HG03354 (cell line): ENCODE measurements at regions not wholly inside any gene's neighbourhood (a gene's known extent, or its start where the extent isn't known, plus 50 kb on each side); places are given as distances from the start of the nearest gene placed in this dataset.
"Not testable (repeated sequence)": the region's sequence is repeated elsewhere in the genome, so short reads cannot be mapped to it uniquely, and the experiment has no call there.

ENCODE experiments used
- ATAC-seq: cut with Tn5 transposase; IDR thresholded peaks from one replicate; pipeline ENCODE4 v1.9.1; 2021; ENCODE audit warnings: mild to moderate bottlenecking; ENCODE audit not compliant: unreplicated experiment, poor library complexity, severe bottlenecking

GRCh38 chr5:27875148-27875547, 836.8 kb upstream of the CDH9 start:
- ATAC-seq: no peak

- no peak for ATAC-seq
These were observed 829.9 kb upstream of the CDH9 start for GRCh38 chr5:27868292-27868691.

DNA sequence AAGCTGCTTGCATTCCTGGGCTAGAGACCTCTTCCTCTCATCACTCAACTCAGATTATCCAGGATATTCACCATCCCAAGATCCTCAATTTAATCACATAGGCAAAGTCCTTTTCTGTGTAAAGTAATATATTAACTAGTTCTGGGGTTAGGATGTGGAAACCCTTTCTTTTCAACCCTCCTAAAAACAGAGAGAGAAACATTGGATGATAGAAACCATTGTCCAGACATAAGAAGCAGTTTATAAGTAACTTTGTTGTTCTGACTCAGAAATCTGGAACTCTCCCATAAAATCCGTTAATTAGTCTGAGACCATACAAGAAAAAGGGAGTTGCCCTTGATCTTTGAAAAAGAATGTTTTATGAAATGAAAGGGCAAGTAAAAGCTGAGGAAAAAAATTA, 817.1 kb upstream of the CDH9 start:
- ATAC-seq: no peak

DNA sequence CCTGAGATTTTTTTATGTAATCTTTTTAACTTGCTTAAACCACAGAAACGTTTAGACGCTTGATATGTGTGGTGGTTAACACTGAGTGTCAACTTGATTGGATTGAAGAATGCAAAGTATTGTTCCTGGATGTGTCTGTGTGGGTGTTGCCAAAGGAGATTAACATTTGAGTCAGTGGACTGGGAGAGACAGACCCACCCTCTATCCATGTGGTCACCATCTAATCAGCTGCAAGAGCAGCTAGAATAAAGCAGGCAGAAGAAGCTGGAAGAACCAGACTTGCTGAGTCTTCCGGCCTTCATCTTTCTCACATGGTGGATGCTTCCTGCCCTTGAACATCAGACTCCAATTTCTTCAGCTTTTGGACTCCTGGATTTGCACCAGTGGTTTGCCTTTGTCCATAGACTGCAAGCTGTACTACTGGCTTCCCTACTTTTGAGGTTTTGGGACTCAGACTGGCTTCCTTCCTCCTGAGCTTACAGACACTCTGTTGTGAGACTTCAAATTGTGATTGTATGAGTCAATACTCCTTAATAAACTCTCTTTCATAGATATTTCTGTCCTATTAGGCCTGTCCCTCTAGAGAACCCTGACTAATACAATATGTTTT, 816.0 kb upstream of the CDH9 start:
- no peak for ATAC-seq

- no peak for ATAC-seq
These were observed 806.9 kb upstream of the CDH9 start for GRCh38 chr5:27845248-27845647.

DNA sequence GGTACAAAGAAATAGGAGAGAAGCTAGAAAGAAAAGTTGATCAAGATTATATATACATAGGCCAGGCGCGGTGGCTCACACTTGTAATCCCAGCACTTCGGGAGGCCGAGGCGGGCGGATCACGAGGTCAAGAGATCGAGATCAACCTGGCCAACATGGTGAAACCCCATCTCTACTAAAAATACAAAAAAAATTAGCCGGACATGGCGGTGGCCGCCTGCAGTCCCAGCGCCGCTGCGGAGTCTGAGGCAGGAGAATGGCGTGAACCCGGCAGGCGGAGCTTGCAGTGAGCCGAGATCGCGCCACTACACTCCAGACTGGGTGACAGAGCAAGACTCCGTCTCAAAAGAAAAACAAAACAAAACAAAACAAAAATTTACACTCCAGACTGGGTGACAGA, 798.3 kb upstream of the CDH9 start:
- ATAC-seq: not testable (repeated sequence)

DNA sequence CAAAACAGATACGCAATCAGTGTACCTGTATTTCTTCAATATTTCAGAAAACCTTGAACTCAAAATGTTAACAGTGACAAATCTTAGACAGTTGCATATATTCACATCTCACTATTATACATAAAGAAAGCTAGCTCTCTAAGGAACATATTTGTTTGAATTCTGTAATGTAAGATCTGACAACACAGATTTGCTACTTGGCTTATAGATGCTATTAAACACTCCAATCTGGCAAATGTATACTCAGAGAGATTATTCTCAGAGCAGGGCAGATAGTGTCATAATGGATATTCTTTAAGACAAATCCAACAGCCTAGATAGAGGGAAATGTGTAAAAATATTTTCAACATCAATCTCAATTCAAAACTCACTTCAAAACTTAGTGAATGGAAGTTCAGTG, 794.5 kb upstream of the CDH9 start:
- ATAC-seq: no peak

GRCh38 chr5:27830546-27830945, 792.2 kb upstream of the CDH9 start:
- ATAC-seq: no peak

DNA sequence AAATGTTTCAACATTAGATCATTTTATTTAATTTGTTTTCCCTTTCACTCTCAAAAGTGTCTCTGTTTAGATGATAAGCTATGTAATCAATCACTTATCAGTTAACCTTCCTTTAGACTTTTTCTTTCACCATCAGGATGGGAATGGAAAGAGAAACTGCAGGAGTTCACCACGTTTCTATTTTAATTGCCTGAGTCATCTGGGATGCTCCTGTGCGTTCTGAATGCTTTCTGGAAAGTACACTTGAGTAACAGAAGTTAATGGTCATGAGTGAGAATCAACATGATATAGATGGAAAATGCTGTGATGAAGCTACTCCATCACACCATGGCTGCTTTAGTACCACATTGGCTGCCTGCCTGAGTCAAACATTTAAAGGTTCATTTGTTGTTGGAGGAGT, 783.3 kb upstream of the CDH9 start:
- no peak for ATAC-seq

DNA sequence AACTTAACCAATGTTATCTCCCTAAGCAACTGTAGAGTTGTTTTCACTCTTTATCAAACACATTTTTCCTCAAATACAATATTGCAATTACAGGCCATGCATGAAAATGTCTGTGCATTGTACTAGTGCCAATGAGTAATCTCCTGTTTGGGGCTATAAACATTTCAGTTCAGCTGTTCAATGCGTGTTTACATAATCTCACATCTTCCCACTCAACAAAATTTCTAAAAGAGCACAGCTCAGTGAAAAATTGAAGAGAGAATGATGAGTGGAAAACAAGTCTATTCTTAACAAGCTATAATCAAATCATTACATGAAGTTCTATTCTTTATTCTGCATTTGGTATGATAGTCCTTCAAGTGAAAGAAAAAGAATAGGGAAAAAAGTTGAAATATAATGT, 780.5 kb upstream of the CDH9 start:
- ATAC-seq: no peak

DNA sequence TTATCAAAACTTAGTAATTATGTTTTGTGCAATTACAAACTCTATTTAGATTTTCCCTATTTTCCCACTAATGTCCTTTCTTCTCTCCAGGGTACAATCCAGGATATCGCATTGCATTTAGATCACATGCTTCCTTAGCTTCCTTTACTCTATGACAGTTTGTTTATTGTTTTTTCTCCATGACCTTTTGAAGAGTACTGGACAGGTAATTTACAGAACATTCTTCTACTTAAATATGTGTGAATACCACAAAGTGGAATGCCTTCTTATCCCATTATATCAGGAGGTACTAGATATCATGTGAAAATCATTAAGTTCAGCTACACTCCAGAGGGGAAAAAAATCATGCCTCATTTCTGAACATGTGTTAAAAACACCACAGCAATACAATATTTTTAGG, 776.6 kb upstream of the CDH9 start:
- no peak for ATAC-seq

GRCh38 chr5:27814286-27814685, 775.9 kb upstream of the CDH9 start:
- no peak for ATAC-seq

- no peak for ATAC-seq
These were observed 772.1 kb upstream of the CDH9 start for GRCh38 chr5:27810458-27810857.

- no peak for ATAC-seq
These were observed 758.8 kb upstream of the CDH9 start for GRCh38 chr5:27797220-27797619.

DNA sequence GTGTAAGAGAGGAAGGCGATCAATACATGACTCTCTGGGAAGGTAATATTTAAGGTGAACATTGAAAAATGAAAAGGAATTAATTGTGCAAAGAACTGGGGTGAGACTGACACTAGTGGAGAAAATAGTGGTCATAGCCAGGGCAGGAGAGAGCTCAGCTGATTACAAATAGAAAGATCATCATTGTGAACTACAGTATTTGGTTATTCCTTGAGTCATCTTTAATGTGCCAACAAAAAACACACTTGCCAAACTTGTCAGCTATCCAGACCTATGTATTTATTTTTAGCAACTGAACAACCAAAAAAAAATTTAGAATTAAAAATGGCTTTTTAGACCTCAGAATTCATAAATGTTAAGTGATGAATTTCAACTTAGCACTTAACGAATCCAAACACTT, 749.8 kb upstream of the CDH9 start:
- ATAC-seq: no peak

DNA sequence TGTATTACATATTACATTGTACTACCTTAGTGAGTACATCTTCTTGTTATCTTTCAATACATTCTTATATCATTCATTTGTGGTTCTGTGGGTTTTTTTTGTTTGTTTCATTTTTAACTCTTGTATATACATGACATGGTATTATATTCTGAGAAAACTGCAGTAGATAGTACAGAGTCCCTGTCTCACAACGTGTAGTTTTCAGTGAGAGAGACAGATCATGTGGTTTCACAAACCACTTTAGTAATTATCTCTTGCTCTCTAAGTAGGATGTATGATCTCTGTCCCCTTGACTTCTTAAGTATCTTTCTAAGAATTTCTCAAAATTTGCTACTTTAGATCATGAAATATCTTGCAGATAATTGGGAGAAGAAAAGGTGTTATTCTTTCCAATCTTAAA, 745.9 kb upstream of the CDH9 start:
- ATAC-seq: no peak

GRCh38 chr5:27778121-27778520, 739.7 kb upstream of the CDH9 start:
- no peak for ATAC-seq

GRCh38 chr5:27773636-27774035, 735.2 kb upstream of the CDH9 start:
- no peak for ATAC-seq

DNA sequence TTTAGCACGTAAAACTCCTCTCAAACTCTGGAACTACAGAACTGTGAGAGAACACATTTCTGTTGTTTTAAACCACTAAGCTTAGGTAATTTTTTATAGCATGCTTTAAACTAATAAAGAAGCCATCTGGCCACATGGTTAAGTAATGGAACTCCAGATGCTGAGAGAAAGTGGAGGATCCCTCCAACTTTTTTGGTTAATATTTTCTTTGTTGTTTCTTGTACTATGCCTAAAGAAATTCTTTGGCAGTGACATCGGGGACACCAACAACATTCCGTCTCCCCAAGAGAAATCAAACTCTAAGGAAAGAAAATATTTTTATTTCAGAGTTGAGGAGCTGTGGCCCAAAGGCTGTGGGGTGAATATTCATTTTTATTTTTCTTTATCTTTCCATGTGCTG, 734.8 kb upstream of the CDH9 start:
- ATAC-seq: no peak

- ATAC-seq: no peak
These were observed 731.5 kb upstream of the CDH9 start for GRCh38 chr5:27769748-27770402.

DNA sequence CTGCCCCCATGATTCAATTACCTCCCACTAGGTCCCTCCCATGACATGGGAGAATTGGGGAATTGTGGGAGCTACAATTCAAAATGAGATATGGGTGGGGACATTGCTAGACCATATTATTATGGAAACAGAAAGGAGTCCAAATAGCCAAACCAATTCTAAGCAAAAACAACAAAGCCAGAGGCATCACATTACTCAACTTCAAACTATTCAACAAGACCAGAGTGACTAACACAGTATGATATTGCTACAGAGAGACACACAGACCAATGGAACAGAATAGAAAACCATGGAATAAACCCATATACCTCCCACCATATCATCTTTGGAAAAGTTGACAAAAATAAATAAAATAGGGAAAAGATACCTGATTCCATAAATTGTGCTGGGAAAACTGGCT, 710.5 kb upstream of the CDH9 start:
- no peak for ATAC-seq

- ATAC-seq: not testable (repeated sequence)
These were observed 705.1 kb upstream of the CDH9 start for GRCh38 chr5:27743383-27743979.
